IPS DF 4.7 (cell line): ENCODE measurements at regions not wholly inside any gene's neighbourhood (a gene's known extent, or its start where the extent isn't known, plus 50 kb on each side); places are given as distances from the start of the nearest gene placed in this dataset.
"Not testable (repeated sequence)": the region's sequence is repeated elsewhere in the genome, so short reads cannot be mapped to it uniquely, and the experiment has no call there.

ENCODE experiments used
- DNase-seq: peaks from one replicate; pipeline ENCODE4 v3.0.0-alpha.2; 2013; ENCODE audit warnings: low spot score; ENCODE audit errors: extremely low read depth

- DNase-seq: no peak
Observed at GRCh38 chr20:52054123-52054522, 137.5 kb downstream of the ZFP64 start.

DNA sequence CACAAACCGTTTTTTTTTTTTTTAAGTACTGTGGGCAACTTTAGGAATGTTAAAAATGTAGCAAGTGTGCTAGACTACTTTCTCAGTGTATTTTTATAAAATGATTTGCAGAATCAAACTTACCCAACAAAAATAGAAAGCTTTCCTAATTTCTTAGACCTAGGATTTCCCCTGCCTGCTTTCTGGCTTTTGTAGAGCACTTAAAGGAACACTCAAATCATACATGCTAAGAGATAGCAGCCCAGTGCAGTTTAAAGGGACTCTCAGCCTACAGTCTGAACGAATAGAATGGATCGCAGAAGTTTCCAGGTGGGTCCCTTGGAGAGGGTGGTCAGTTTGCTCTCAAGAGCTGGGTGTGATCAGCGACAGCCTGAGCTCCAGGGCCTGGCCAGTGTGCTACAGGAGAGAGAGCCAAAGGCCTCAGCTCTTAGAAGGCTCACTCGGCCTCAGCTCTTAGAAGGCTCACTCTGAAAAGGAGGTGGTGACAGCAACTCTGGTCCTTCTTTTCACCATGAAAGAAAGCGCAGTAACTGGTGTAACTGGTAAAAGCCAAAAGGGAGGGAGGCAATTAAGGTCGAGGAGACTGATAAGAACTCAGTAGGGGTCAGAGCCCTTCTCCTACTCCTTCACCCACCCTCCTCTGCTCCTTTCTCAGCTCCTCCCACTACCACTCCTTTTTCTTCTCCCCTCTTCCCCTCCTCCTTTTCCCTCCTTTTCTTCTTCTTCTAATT lies 142.4 kb downstream of the ZFP64 start:
- DNase-seq: no peak

GRCh38 chr20:52047811-52048764 lies 143.5 kb downstream of the ZFP64 start:
- DNase-seq: no peak

DNA sequence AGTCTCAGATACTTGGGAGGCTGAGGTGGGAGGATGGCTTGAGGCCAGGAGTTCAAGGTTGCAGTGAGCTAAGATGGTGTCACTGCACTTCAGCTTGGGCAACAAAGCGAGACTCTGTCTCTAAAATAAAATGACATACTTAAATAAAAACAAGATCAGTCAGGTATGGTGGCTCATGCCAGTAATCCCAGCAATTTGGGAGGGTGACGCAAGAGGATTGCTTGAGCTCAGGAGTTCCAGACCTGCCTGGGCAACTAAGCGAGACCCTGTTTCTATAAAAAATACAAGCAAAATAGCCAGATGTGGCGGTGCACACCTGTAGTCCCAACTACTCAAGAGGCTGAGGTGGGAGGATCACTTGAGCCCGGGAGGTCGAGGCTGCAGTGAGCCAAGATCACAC lies 149.6 kb downstream of the ZFP64 start:
- DNase-seq: no peak

DNA sequence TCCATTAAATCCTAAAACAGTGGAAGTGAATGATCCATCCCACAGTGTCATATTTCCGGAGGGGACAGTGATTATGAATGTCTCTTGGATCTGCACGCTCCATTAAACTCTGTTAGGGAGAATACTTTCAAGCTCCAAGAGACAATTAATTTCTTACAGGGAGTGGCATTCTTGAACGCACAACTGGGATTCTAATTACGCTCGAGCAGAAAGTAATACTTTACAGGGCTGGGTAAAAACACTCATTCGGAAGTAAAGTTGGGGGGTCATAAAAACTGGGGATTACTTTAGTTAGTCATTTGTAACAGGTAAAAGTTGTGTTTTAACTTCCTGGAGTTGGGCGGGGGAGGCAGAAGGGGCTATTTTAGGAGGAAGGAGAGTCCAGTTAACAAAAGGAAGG lies 151.8 kb downstream of the ZFP64 start:
- DNase-seq: no peak

- not testable (repeated sequence) for DNase-seq
Observed at GRCh38 chr20:52038632-52039031, 152.9 kb downstream of the ZFP64 start.

GRCh38 chr20:52037370-52037769 lies 154.2 kb downstream of the ZFP64 start:
- no peak for DNase-seq

DNA sequence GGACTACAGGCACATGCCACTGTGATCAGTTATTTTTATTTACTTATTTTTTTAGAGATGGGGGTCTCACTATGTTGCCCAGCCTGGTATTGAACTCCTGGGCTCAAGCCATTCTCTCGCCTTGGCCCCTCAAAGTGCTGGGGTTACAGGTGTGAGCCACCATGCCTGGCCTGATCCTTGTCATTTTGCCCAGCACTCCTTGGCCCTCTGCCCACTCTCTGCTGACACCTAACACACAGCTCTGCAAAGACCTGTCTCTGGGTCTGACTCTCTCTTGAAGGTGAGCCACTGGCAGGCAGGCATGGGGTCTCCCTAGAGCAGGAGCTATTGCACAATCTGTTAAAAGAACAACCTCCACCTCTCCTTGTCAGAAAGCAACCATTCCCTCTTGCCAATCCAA lies 155.6 kb downstream of the ZFP64 start:
- DNase-seq: no peak

DNA sequence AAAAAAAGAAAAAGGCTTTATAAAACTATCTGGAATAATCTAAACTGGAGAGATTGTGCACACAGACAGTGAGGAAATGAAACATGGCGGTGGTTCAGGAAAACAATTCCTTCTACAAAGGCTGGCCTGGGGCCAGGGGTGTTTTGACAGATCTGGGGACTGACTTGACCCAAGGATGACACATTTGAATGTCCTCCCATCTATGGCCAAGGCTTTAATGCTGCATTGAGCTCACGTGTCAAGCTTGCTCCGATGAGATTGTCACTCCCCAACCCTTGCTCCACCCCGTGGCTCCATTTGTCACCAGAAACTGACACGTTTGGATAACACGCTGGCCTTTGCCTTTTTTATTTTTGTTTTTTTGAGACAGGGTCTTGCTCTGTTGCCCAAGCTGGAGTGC lies 156.1 kb downstream of the ZFP64 start:
- no peak for DNase-seq

GRCh38 chr20:52034581-52034980 lies 157.0 kb downstream of the ZFP64 start:
- DNase-seq: no peak

DNA sequence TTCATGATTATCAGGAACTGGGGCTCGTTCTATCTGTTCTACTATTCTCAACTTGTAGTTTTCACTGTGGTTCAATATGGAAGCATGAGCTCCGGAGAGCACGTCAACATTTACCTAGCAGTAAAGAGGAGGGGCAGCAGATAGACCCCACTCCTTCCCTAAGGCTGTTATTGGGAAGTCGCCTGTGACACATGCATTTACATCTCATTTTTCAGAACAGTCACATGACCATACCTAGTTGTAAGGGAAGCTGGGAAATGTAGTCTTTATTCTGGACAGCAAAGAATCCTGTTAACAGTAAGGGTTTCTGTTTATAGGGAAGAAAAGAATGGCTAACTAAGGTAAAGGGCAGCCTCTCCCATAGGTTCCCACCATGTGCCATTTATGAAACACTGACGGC lies 158.3 kb downstream of the ZFP64 start:
- no peak for DNase-seq

GRCh38 chr20:52032304-52032683 lies 159.3 kb downstream of the ZFP64 start:
- not testable (repeated sequence) for DNase-seq

DNA sequence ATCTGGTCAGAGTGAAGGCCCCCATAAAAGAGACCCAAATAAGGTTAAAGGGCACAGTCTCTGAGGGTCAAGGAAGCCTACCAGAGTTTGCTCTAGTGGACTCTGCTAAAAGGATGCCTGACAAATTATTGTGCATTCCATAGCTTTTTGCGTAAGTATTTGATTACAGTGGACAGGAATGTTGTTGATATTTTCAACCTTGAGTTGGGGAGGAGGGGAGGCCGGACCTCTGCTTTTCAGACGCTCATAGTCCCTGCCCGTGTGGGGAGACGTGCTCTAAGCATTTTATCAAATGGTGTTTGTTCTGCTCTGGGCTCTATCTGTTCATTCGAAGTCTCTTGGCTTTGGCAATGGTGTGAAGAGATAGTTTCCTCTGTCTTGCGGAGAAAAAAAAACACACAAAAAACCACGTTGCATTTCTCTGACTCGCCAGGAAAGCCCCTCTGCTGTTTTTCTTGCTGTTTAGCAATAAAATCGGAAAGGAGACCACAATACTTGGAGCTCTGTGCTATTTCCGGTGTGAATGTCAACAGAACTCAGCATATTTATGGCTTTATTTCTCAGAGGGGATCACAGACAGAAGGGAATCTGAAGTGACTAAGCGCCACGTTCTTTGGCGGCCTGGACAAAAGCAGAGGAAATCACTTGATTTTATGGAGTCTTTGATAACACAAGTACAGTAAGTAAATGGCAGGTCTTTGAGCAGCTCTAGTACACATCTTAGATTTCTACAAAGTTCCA lies 159.8 kb downstream of the ZFP64 start:
- no peak for DNase-seq

DNA sequence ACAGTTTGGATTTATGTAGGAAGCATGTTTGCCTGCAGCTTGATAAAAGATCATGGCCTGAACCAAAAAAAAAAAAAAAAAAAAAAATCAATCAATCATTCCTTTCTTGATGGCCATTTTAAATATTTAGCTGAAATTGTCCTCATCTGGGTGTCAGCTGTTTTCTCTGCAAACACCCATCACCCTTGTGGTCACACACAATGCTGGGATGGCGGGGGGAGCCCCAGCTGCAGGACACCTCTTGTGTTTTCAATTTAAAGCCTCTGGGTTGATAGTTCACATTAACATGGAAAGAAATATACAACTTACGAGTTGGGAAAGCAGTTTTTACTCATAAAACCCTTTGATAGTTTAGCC lies 160.4 kb downstream of the ZFP64 start:
- no peak for DNase-seq

- not testable (repeated sequence) for DNase-seq
Observed at GRCh38 chr20:52029129-52029528, 162.4 kb downstream of the ZFP64 start.

DNA sequence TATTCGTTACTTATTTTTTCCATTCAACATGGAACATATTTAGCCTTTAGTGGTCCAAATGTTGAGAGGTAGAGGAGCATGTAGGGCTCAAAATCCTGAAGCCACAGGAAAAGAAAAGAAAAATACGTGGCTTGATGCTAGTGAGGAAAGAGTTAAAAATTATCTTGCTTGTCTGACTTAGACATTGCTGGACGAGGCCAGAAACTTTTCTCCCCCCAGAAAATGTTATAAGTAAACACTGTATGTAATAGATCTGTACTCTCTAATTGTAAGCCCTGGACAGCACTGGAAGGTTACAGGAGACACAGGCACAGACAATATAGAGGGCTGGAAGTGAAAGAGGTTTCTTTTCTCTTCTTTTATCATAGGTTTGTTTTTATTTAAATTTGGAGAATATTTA lies 165.6 kb downstream of the ZFP64 start:
- no peak for DNase-seq

GRCh38 chr20:52019313-52019712 lies 172.3 kb downstream of the ZFP64 start:
- DNase-seq: no peak

DNA sequence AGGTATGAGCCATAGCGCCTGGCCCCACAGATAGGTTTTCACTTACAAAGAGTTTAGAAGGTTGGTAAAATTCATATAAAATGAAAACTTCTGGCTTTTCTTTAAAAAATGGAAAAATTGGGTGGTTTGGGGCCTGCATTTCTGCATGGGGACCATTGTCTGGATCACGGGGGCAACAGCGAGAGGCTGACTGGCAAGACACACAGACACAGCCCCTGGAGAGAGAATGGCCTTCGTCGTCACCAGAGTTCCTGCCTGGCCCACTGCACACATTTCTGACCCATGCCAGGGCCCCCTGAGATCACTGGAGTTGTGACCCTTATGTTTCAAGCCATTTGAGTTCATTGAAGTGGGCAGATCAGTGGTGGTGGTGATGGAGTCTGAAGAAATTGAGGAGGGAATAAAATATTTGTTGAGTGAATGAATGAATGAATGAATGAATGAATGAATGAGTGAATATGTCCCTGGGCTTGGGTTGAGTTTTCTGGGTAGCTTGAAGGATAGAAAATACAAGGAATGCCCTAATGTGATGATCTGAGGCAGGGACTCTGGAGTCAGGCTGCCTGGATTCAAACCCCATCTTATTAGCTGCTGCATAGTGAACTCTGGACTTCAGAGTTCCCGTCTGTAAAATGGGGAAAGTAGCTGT lies 173.8 kb downstream of the ZFP64 start:
- DNase-seq: no peak

GRCh38 chr20:52016022-52016421 lies 175.6 kb downstream of the ZFP64 start:
- DNase-seq: no peak

GRCh38 chr20:52015155-52015554 lies 176.4 kb downstream of the ZFP64 start:
- no peak for DNase-seq

GRCh38 chr20:52012079-52012478 lies 179.5 kb downstream of the ZFP64 start:
- no peak for DNase-seq
